HT1080 (cell line): ENCODE measurements at regions not wholly inside any gene's neighbourhood (a gene's known extent, or its start where the extent isn't known, plus 50 kb on each side); places are given as distances from the start of the nearest gene placed in this dataset.
"Not testable (repeated sequence)": the region's sequence is repeated elsewhere in the genome, so short reads cannot be mapped to it uniquely, and the experiment has no call there.

Experiments
- DNase-seq: peaks from one replicate; pipeline ENCODE4 v3.0.0-alpha.2; 2015; ENCODE audit warnings: low read depth

- DNase-seq, result no peak
Observed at GRCh38 chr18:41899535-41899934, 55.5 kb upstream of the PIK3C3 start.

GRCh38 chr18:41893432-41893831 lies 61.6 kb upstream of the PIK3C3 start:
- no peak for DNase-seq

GRCh38 chr18:41887100-41887499 lies 67.9 kb upstream of the PIK3C3 start:
- DNase-seq, result no peak

GRCh38 chr18:41886126-41886807 lies 68.8 kb upstream of the PIK3C3 start:
- DNase-seq, result no peak

- DNase-seq, result peak; percentile 84
Observed at GRCh38 chr18:41881285-41881684, 73.7 kb upstream of the PIK3C3 start.

GRCh38 chr18:41879256-41879655 lies 75.8 kb upstream of the PIK3C3 start:
- DNase-seq, result no peak

- peak; percentile 83 for DNase-seq
Observed at GRCh38 chr18:41875094-41875780, 79.8 kb upstream of the PIK3C3 start.

GRCh38 chr18:41873730-41874129 lies 81.3 kb upstream of the PIK3C3 start:
- DNase-seq, result no peak

- DNase-seq, result peak; percentile 34
Observed at GRCh38 chr18:41872206-41872605, 82.8 kb upstream of the PIK3C3 start.

GRCh38 chr18:41871229-41872000 lies 83.6 kb upstream of the PIK3C3 start:
- DNase-seq, result no peak

- peak; percentile 89 for DNase-seq
Observed at GRCh38 chr18:41870817-41871216, 84.2 kb upstream of the PIK3C3 start.

GRCh38 chr18:41870191-41870590 lies 84.8 kb upstream of the PIK3C3 start:
- no peak for DNase-seq

- not testable (repeated sequence) for DNase-seq
Observed at GRCh38 chr18:41865796-41866195, 89.2 kb upstream of the PIK3C3 start.

- no peak for DNase-seq
Observed at GRCh38 chr18:41864216-41864615, 90.8 kb upstream of the PIK3C3 start.

- no peak for DNase-seq
Observed at GRCh38 chr18:41862921-41863320, 92.1 kb upstream of the PIK3C3 start.

GRCh38 chr18:41860987-41861386 lies 94.0 kb upstream of the PIK3C3 start:
- DNase-seq, result no peak

- DNase-seq, result peak; percentile 17
Observed at GRCh38 chr18:41858761-41859555, 96.1 kb upstream of the PIK3C3 start.

- DNase-seq, result no peak
Observed at GRCh38 chr18:41853280-41853679, 101.8 kb upstream of the PIK3C3 start.

- no peak for DNase-seq
Observed at GRCh38 chr18:41850781-41851180, 104.3 kb upstream of the PIK3C3 start.

GRCh38 chr18:41849632-41850031 lies 105.4 kb upstream of the PIK3C3 start:
- DNase-seq, result no peak

- DNase-seq, result no peak
Observed at GRCh38 chr18:41845563-41845962, 109.5 kb upstream of the PIK3C3 start.

- DNase-seq, result peak; percentile 50
Observed at GRCh38 chr18:41842886-41843285, 112.1 kb upstream of the PIK3C3 start.
